H9 (cell line): ENCODE measurements at regions not wholly inside any gene's neighbourhood (a gene's known extent, or its start where the extent isn't known, plus 50 kb on each side); places are given as distances from the start of the nearest gene placed in this dataset.
A peak's percentile ranks its signal among the peaks of the same experiment; 100 is the strongest.

Experiments used
- DNase-seq: peaks from one replicate; pipeline ENCODE4 v3.0.0-alpha.2; 2017
- H2AFZ ChIP-seq: one replicate; pipeline ENCODE4 v1.6.1; 2013; ENCODE audit warnings: mild to moderate bottlenecking, low read length, control low read depth, moderate library complexity
- H2AK5ac ChIP-seq: 2 replicates; pipeline ENCODE4 v1.6.1; 2013; ENCODE audit warnings: low read length, control low read depth, mixed read lengths; ENCODE audit not compliant: insufficient read length
- H2BK120ac ChIP-seq: one replicate; pipeline ENCODE4 v1.6.1; 2013; ENCODE audit warnings: low read depth, mild to moderate bottlenecking, low read length, control low read depth, inconsistent platforms; ENCODE audit not compliant: poor library complexity, severe bottlenecking
- H2BK12ac ChIP-seq: 2 replicates; pipeline ENCODE4 v1.6.1; 2013; ENCODE audit warnings: low read length, control low read depth, mixed read lengths, low read depth; ENCODE audit not compliant: insufficient read length
- H2BK15ac ChIP-seq: 2 replicates; pipeline ENCODE4 v1.6.1; 2013; ENCODE audit warnings: low read depth, low read length, control low read depth
- H2BK20ac ChIP-seq: one replicate; pipeline ENCODE4 v1.6.1; 2013; ENCODE audit warnings: low read depth, mild to moderate bottlenecking, low read length, control low read depth, inconsistent platforms; ENCODE audit not compliant: poor library complexity, severe bottlenecking
- H2BK5ac ChIP-seq: 2 replicates; pipeline ENCODE4 v1.6.1; 2013; ENCODE audit warnings: low read length, control low read depth, mixed read lengths; ENCODE audit not compliant: insufficient read length
- H3K14ac ChIP-seq: 2 replicates; pipeline ENCODE4 v1.6.1; 2013; ENCODE audit warnings: low read length, control low read depth; ENCODE audit not compliant: insufficient read depth
- H3K18ac ChIP-seq: 2 replicates; pipeline ENCODE4 v1.6.1; 2013; ENCODE audit warnings: low read depth, mild to moderate bottlenecking, mixed read lengths, low read length, control low read depth; ENCODE audit not compliant: insufficient read length
- H3K23ac ChIP-seq: 2 replicates; pipeline ENCODE4 v1.6.1; 2013; ENCODE audit warnings: low read length, control low read depth, mixed read lengths, low read depth; ENCODE audit not compliant: insufficient read length
- H3K23me2 ChIP-seq: 2 replicates; pipeline ENCODE4 v1.6.1; 2013; ENCODE audit warnings: low read depth, mild to moderate bottlenecking, mixed read lengths, low read length, control low read depth; ENCODE audit not compliant: insufficient read length, poor library complexity, severe bottlenecking
- H3K27ac ChIP-seq: 2 replicates; pipeline ENCODE4 v1.5.1; 2013; ENCODE audit warnings: low read length, control low read depth, mixed read lengths, low read depth; ENCODE audit not compliant: insufficient read length
- H3K27me3 ChIP-seq: 2 replicates; pipeline ENCODE4 v1.6.1; 2013; ENCODE audit warnings: low read length, control low read depth, inconsistent platforms; ENCODE audit not compliant: insufficient read depth
- H3K4ac ChIP-seq: 2 replicates; pipeline ENCODE4 v1.6.1; 2013; ENCODE audit warnings: low read depth, mild to moderate bottlenecking, control low read depth, inconsistent platforms, low read length, moderate library complexity
- H3K4me1 ChIP-seq: 2 replicates; pipeline ENCODE4 v1.6.1; 2013; ENCODE audit warnings: low read length, control low read depth, inconsistent platforms; ENCODE audit not compliant: insufficient read depth
- H3K4me2 ChIP-seq: 2 replicates; pipeline ENCODE4 v1.6.1; 2013; ENCODE audit warnings: low read length, control low read depth, mixed read lengths; ENCODE audit not compliant: insufficient read length, insufficient read depth
- H3K56ac ChIP-seq: 2 replicates; pipeline ENCODE4 v1.6.1; 2013; ENCODE audit warnings: low read depth, mild to moderate bottlenecking, mixed read lengths, low read length, control low read depth; ENCODE audit not compliant: insufficient read length
- H3K79me1 ChIP-seq: 2 replicates; pipeline ENCODE4 v1.6.1; 2013; ENCODE audit warnings: low read depth, mild to moderate bottlenecking, moderate library complexity, low read length, control low read depth, inconsistent platforms; ENCODE audit not compliant: insufficient read depth, poor library complexity, severe bottlenecking
- H3K79me2 ChIP-seq: 2 replicates; pipeline ENCODE4 v1.6.1; 2013; ENCODE audit warnings: low read length, control low read depth, inconsistent platforms; ENCODE audit not compliant: insufficient read depth
- H3K9ac ChIP-seq: 2 replicates; pipeline ENCODE4 v1.6.1; 2013; ENCODE audit warnings: low read length, control low read depth, mixed read lengths; ENCODE audit not compliant: insufficient read length; ENCODE audit errors: extremely low read depth
- H3K9me3 ChIP-seq: one replicate; pipeline ENCODE4 v1.6.1; 2013; ENCODE audit warnings: low read depth, low read length, inconsistent platforms; ENCODE audit not compliant: control insufficient read depth
- H3T11ph ChIP-seq: one replicate; pipeline ENCODE4 v1.6.1; 2013; ENCODE audit warnings: mild to moderate bottlenecking, low read length, control low read depth, inconsistent platforms
- H4K20me1 ChIP-seq: one replicate; pipeline ENCODE4 v1.6.1; 2013; ENCODE audit not compliant: control insufficient read depth, insufficient read length, insufficient read depth
- H4K5ac ChIP-seq: 2 replicates; pipeline ENCODE4 v1.6.1; 2013; ENCODE audit warnings: low read depth, mild to moderate bottlenecking, mixed read lengths, low read length, control low read depth; ENCODE audit not compliant: insufficient read length
- H4K8ac ChIP-seq: replicated peaks from 2 replicates; pipeline ENCODE4 v1.6.1; 2013; ENCODE audit warnings: low read length, control low read depth, mixed read lengths, low read depth; ENCODE audit not compliant: insufficient read length
- H4K91ac ChIP-seq: 2 replicates; pipeline ENCODE4 v1.6.1; 2013; ENCODE audit warnings: low read depth, mild to moderate bottlenecking, moderate library complexity, mixed read lengths, low read length, control low read depth; ENCODE audit not compliant: insufficient read length
- H3K27ac Mint-ChIP-seq, 3 experiments: 2 replicates in 2 of 3; 3 replicates in 1 of 3; pipeline ENCODE4 v1.8.0; 2020 to 2021; ENCODE audit warnings: mixed read lengths in 3 of 3, mild to moderate bottlenecking in 1 of 3, moderate library complexity in 1 of 3
- H3K27me3 Mint-ChIP-seq: 2 replicates; pipeline ENCODE4 v1.8.0; 2021; ENCODE audit warnings: low read depth, mild to moderate bottlenecking, moderate library complexity, mixed read lengths
- H3K36me3 Mint-ChIP-seq, 3 experiments: 2 replicates in 2 of 3; 3 replicates in 1 of 3; pipeline ENCODE4 v1.8.0; 2020 to 2021; ENCODE audit warnings: low read depth in 3 of 3, mixed read lengths in 3 of 3; ENCODE audit not compliant: insufficient read depth in 1 of 3
- H3K4me1 Mint-ChIP-seq, 2 experiments: 2 replicates each; pipeline ENCODE4 v1.8.0; 2020; ENCODE audit warnings: mixed read lengths in 2 of 2
- H3K4me3 Mint-ChIP-seq, 2 experiments: 2 replicates in 1 of 2; 3 replicates in 1 of 2; pipeline ENCODE4 v1.8.0; 2020 to 2021; ENCODE audit warnings: mild to moderate bottlenecking in 2 of 2, mixed read lengths in 2 of 2, moderate library complexity in 1 of 2
- H3K9me3 Mint-ChIP-seq, 2 experiments: 2 replicates in 1 of 2; 3 replicates in 1 of 2; pipeline ENCODE4 v1.8.0; 2020; ENCODE audit warnings: mild to moderate bottlenecking in 2 of 2, mixed read lengths in 2 of 2, moderate library complexity in 1 of 2
- CTCF ChIP-seq: fragments of 200-600 bp; sonication (generic); conservative IDR thresholded peaks from 3 replicates; pipeline ENCODE4 v1.8.0; 2021; ENCODE audit warnings: antibody characterized with exemption, mild to moderate bottlenecking
- WGBS: extraction: QIAGEN DNeasy Blood & Tissue Kit; methylation state at CpG from one replicate; pipeline ENCODE4 v1.1.7; 2013; ENCODE audit warnings: missing lambda C conversion rate, low lambda C conversion rate, mixed read lengths; ENCODE audit not compliant: insufficient read length; ENCODE audit errors: extremely low coverage; 5-methylcytosine and 5-hydroxymethylcytosine counted together

GRCh38 chr9:110114086-110114858, 93.7 kb downstream of the C9orf152 start:
- no peaks in the 10 kb centered on the region for H3K9me3 Mint-ChIP-seq
- H3K9ac ChIP-seq, result no peak overlapping the region
- no peak overlapping the region for H2AFZ ChIP-seq

More at GRCh38 chr9:110114086-110114858, 93.7 kb downstream of the C9orf152 start:
- H3K4ac ChIP-seq, result no peak overlapping the region
- H3K18ac ChIP-seq, result no peak overlapping the region
- no peaks in the 10 kb centered on the region; a peak in 1 of 7 replicates for H3K36me3 Mint-ChIP-seq
- H3K27ac ChIP-seq, result peak overlapping the region; percentile 44
- no peaks in the 10 kb centered on the region for H3K79me1 ChIP-seq
- H3K27me3 ChIP-seq, result no peaks in the 10 kb centered on the region
- no peak overlapping the region for H4K91ac ChIP-seq
- no peaks in the 10 kb centered on the region for H3K23me2 ChIP-seq
- H2BK120ac ChIP-seq, result no peak overlapping the region
- H2BK15ac ChIP-seq, result no peak overlapping the region
- H3K14ac ChIP-seq, result no peak overlapping the region
- no peak overlapping the region for H3K56ac ChIP-seq
- no CpG with 5 or more reads among the region's 10 CpGs for WGBS
- H3K27me3 Mint-ChIP-seq, result no peaks in the 10 kb centered on the region
- no peak for TF ChIP-seq CTCF
- peak overlapping the region; percentile 13 for H3K4me2 ChIP-seq
- H3K9me3 ChIP-seq, result no peaks in the 10 kb centered on the region
- no peak overlapping the region for H2BK12ac ChIP-seq
- no peak overlapping the region for H3K23ac ChIP-seq
- no peak overlapping the region for H2BK20ac ChIP-seq
- peak overlapping the region; percentile 6 to 51; a peak in 4 of 5 replicates for H3K4me3 Mint-ChIP-seq
- no peak overlapping the region for H3T11ph ChIP-seq
- H3K79me2 ChIP-seq, result no peaks in the 10 kb centered on the region; the same call in 1 of the 2 replicates
- no peaks in the 10 kb centered on the region for H4K20me1 ChIP-seq
- no peak overlapping the region for H4K5ac ChIP-seq
- peaks cover 39 to 40% of the 10 kb centered on the region in 2 experiments for H3K4me1 Mint-ChIP-seq
- H3K4me1 ChIP-seq, result peaks cover 15% of the 10 kb centered on the region
- no peak for DNase-seq
- no peak overlapping the region for H4K8ac ChIP-seq
- peak overlapping the region; percentile 78 to 97 (median 85); a peak in 5 of 7 replicates for H3K27ac Mint-ChIP-seq
- H2BK5ac ChIP-seq, result no peak overlapping the region
- H2AK5ac ChIP-seq, result no peak overlapping the region
